ENCODE measurements at regions not wholly inside any gene's neighbourhood (a gene's known extent, or its start where the extent isn't known, plus 50 kb on each side); places are given as distances from the start of the nearest gene placed in this dataset.

DNA sequence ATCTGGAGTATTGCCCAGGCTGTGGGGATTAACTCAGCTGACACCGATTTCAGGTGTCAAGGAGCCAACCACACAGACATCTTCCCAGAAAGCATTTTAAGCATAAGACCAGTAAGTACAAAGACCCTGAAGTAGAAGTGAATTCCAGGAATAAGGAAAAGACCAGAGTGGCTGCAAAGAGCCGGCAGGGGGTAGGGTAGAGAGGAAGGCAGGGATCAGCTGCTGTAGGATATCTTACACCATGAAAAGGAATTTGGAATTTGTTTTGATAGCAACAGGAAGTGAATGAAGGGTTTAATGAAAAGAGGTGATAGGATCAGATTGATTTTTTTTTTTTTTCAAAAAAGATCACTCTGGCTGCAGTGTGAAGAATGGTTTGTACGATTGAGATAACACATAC, 113.6 kb upstream of the PPARGC1A start:
- TF ChIP-seq, protein P1, sequence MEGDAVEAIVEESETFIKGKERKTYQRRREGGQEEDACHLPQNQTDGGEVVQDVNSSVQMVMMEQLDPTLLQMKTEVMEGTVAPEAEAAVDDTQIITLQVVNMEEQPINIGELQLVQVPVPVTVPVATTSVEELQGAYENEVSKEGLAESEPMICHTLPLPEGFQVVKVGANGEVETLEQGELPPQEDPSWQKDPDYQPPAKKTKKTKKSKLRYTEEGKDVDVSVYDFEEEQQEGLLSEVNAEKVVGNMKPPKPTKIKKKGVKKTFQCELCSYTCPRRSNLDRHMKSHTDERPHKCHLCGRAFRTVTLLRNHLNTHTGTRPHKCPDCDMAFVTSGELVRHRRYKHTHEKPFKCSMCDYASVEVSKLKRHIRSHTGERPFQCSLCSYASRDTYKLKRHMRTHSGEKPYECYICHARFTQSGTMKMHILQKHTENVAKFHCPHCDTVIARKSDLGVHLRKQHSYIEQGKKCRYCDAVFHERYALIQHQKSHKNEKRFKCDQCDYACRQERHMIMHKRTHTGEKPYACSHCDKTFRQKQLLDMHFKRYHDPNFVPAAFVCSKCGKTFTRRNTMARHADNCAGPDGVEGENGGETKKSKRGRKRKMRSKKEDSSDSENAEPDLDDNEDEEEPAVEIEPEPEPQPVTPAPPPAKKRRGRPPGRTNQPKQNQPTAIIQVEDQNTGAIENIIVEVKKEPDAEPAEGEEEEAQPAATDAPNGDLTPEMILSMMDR (IDR thresholded peaks at IDR 0.05; ENCODE audit: insufficient read depth, low read length, poor library complexity, severe bottlenecking): no peak
- TF ChIP-seq EZH2phosphoT487 (conservative IDR thresholded peaks at IDR 0.05; ENCODE audit: low read length): no peak
- Histone ChIP-seq H3K36me3 (ENCODE audit: low read length) (no peaks in the 10 kb centered on the region), H3K4me2 (ENCODE audit: low read depth, low read length, poor library complexity, severe bottlenecking) (no peak overlapping the region), H2AFZ (ENCODE audit: low read depth, low read length, severe bottlenecking) (no peak overlapping the region), H3K9me2 (replicated peaks; ENCODE audit: insufficient read depth, low read length) (no peaks in the 10 kb centered on the region), H3K79me2 (ENCODE audit: insufficient read depth, low read length) (no peaks in the 10 kb centered on the region), H4K20me1 (ENCODE audit: low read depth, low read length) (no peaks in the 10 kb centered on the region), H3F3A (ENCODE audit: insufficient read depth) (no peaks in the 10 kb centered on the region), H3K27me3 (ENCODE audit: low read length) (no peaks in the 10 kb centered on the region), H3K9ac (ENCODE audit: low read length) (no peak overlapping the region), H3K27ac (ENCODE audit: low read depth, low read length) (no peak overlapping the region), H3K9me3 (ENCODE audit: insufficient read depth, low read length) (no peaks in the 10 kb centered on the region), H3K4me3 (ENCODE audit: insufficient read depth, low read length, poor library complexity, severe bottlenecking) (no peak overlapping the region)

DNA sequence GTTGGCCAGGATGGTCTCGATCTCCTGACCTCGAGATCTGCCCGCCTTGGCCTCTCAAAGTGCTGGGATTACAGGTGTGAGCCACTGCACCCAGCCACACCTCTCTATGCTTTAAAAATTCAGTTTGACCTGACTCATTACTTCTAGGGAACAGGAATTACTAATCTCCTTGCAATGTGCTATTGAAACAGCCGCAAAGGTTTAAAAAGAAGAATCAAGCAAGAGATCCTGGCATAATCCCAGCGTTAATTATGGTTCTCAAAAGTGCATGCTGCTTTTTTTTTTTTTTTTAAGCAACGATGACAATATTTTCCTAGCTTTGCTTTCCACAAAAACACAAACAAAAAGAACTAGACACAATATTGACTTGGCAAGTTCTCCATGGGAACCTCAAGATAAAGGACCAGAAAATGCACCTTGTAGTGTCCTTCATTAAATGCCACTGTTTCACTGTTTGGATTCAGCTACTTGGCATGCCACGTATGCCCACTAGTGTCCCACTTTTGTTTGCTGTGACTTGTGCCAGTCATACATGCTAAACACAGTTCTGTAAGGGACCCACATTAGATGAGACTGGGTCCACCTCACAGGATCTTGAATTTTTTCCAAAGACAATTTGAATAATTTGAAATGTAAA, 112.6 kb upstream of the PPARGC1A start:
- TF ChIP-seq EZH2phosphoT487 (conservative IDR thresholded peaks at IDR 0.05; ENCODE audit: low read length): no peak
- TF ChIP-seq, protein P1 (IDR thresholded peaks at IDR 0.05; ENCODE audit: insufficient read depth, low read length, poor library complexity, severe bottlenecking): no peak
- Histone ChIP-seq H3K27ac (ENCODE audit: low read depth, low read length) (no peak overlapping the region), H3K9me3 (ENCODE audit: insufficient read depth, low read length) (no peaks in the 10 kb centered on the region), H3K27me3 (ENCODE audit: low read length) (no peaks in the 10 kb centered on the region), H3K9ac (ENCODE audit: low read length) (no peak overlapping the region), H3K4me3 (ENCODE audit: insufficient read depth, low read length, poor library complexity, severe bottlenecking) (no peak overlapping the region), H2AFZ (ENCODE audit: low read depth, low read length, severe bottlenecking) (no peak overlapping the region), H3K4me2 (ENCODE audit: low read depth, low read length, poor library complexity, severe bottlenecking) (no peak overlapping the region), H3K36me3 (ENCODE audit: low read length) (no peaks in the 10 kb centered on the region), H3K9me2 (replicated peaks; ENCODE audit: insufficient read depth, low read length) (no peaks in the 10 kb centered on the region), H3K79me2 (ENCODE audit: insufficient read depth, low read length) (no peaks in the 10 kb centered on the region), H4K20me1 (ENCODE audit: low read depth, low read length) (no peaks in the 10 kb centered on the region), H3F3A (ENCODE audit: insufficient read depth) (no peaks in the 10 kb centered on the region)

DNA sequence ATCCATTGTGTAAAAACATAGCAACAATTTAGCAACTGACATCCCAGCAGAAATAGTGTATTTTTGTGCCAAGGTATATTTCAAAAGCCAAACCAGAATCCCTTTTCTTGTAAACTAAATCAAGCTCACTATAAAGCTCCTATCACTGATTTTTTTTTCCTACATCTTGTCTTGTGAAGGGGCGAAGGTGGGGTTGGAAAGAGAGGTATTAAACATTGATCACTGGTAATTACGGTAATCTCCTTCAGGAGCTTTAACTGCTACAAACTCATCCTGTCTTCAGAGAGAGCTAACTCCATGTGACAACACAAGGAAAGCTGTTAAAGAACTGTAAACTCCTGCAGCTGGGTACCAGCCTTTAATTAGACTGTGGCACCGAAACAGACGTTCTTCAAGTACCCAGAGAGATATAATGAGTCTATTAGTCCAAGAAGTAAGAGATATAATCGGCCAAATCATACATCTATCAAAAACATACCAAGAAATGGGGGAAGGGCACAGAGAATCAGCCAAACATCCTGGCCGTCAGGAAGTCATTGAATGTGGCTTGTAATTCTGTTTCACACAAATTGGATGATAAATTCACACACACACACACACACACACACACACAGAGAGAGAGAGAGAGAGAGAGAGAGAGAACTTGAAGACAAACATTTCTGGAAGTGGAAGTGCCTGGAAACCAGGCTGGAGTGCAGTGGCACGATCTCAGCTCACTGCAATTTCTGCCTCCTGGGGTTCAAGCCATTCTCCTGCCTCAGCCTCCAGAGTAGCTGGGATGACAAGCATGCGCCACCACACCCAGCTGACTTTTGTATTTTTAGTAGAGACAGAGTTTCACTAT, 111.9 kb upstream of the PPARGC1A start:
- no peaks in the 10 kb centered on the region for H3K9me3 ChIP-seq (ENCODE audit: insufficient read depth, low read length)
- no peaks in the 10 kb centered on the region for H3K79me2 ChIP-seq (ENCODE audit: insufficient read depth, low read length)
- no peaks in the 10 kb centered on the region for H3F3A ChIP-seq (ENCODE audit: insufficient read depth)
- H3K9ac ChIP-seq (ENCODE audit: low read length): no peak overlapping the region
- H3K4me3 ChIP-seq (ENCODE audit: insufficient read depth, low read length, poor library complexity, severe bottlenecking): no peak overlapping the region
- H3K27ac ChIP-seq (ENCODE audit: low read depth, low read length): no peak overlapping the region
- no peaks in the 10 kb centered on the region for H3K36me3 ChIP-seq (ENCODE audit: low read length)
- no peaks in the 10 kb centered on the region for H4K20me1 ChIP-seq (ENCODE audit: low read depth, low read length)
- H3K9me2 ChIP-seq (replicated peaks; ENCODE audit: insufficient read depth, low read length): no peaks in the 10 kb centered on the region
- no peak for TF ChIP-seq EZH2phosphoT487 (conservative IDR thresholded peaks at IDR 0.05; ENCODE audit: low read length)
- TF ChIP-seq, protein P1 (IDR thresholded peaks at IDR 0.05; ENCODE audit: insufficient read depth, low read length, poor library complexity, severe bottlenecking): no peak
- no peak overlapping the region for H2AFZ ChIP-seq (ENCODE audit: low read depth, low read length, severe bottlenecking)
- no peaks in the 10 kb centered on the region for H3K27me3 ChIP-seq (ENCODE audit: low read length)
- no peak overlapping the region for H3K4me2 ChIP-seq (ENCODE audit: low read depth, low read length, poor library complexity, severe bottlenecking)

Measured in SU-DHL-6 (cell line).